ENCODE measurements at regions not wholly inside any gene's neighbourhood (a gene's known extent, or its start where the extent isn't known, plus 50 kb on each side); places are given as distances from the start of the nearest gene placed in this dataset.
"Not testable (repeated sequence)": the region's sequence is repeated elsewhere in the genome, so short reads cannot be mapped to it uniquely, and the experiment has no call there.

- TF ChIP-seq, protein P1, sequence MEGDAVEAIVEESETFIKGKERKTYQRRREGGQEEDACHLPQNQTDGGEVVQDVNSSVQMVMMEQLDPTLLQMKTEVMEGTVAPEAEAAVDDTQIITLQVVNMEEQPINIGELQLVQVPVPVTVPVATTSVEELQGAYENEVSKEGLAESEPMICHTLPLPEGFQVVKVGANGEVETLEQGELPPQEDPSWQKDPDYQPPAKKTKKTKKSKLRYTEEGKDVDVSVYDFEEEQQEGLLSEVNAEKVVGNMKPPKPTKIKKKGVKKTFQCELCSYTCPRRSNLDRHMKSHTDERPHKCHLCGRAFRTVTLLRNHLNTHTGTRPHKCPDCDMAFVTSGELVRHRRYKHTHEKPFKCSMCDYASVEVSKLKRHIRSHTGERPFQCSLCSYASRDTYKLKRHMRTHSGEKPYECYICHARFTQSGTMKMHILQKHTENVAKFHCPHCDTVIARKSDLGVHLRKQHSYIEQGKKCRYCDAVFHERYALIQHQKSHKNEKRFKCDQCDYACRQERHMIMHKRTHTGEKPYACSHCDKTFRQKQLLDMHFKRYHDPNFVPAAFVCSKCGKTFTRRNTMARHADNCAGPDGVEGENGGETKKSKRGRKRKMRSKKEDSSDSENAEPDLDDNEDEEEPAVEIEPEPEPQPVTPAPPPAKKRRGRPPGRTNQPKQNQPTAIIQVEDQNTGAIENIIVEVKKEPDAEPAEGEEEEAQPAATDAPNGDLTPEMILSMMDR (IDR thresholded peaks at IDR 0.05; ENCODE audit: insufficient read depth, low read length): not testable (repeated sequence)
- TF ChIP-seq POLR2AphosphoS5 (IDR thresholded peaks at IDR 0.05; ENCODE audit: low read depth); GABPA (IDR thresholded peaks at IDR 0.05; ENCODE audit: low read depth); SPI1 (IDR thresholded peaks at IDR 0.05; ENCODE audit: borderline replicate concordance, low read depth): not testable (repeated sequence)
- TF ChIP-seq, protein P2, sequence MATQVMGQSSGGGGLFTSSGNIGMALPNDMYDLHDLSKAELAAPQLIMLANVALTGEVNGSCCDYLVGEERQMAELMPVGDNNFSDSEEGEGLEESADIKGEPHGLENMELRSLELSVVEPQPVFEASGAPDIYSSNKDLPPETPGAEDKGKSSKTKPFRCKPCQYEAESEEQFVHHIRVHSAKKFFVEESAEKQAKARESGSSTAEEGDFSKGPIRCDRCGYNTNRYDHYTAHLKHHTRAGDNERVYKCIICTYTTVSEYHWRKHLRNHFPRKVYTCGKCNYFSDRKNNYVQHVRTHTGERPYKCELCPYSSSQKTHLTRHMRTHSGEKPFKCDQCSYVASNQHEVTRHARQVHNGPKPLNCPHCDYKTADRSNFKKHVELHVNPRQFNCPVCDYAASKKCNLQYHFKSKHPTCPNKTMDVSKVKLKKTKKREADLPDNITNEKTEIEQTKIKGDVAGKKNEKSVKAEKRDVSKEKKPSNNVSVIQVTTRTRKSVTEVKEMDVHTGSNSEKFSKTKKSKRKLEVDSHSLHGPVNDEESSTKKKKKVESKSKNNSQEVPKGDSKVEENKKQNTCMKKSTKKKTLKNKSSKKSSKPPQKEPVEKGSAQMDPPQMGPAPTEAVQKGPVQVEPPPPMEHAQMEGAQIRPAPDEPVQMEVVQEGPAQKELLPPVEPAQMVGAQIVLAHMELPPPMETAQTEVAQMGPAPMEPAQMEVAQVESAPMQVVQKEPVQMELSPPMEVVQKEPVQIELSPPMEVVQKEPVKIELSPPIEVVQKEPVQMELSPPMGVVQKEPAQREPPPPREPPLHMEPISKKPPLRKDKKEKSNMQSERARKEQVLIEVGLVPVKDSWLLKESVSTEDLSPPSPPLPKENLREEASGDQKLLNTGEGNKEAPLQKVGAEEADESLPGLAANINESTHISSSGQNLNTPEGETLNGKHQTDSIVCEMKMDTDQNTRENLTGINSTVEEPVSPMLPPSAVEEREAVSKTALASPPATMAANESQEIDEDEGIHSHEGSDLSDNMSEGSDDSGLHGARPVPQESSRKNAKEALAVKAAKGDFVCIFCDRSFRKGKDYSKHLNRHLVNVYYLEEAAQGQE (IDR thresholded peaks at IDR 0.05; ENCODE audit: insufficient replicate concordance, low read depth): not testable (repeated sequence)
Measured at GRCh38 chr6:137814030-137814429, 53.0 kb upstream of the TNFAIP3 start.

All from HL-60 (cell line).